H7 (cell line): ENCODE measurements at regions not wholly inside any gene's neighbourhood (a gene's known extent, or its start where the extent isn't known, plus 50 kb on each side); places are given as distances from the start of the nearest gene placed in this dataset.

Experiments
- DNase-seq: peaks from one replicate; pipeline ENCODE4 v3.0.0; 2012
- H3K27me3 ChIP-seq: 2 replicates; pipeline ENCODE4 v1.6.0; 2011; ENCODE audit warnings: mild to moderate bottlenecking, low read length; ENCODE audit not compliant: control insufficient read depth, insufficient read depth
- H3K36me3 ChIP-seq: replicated peaks from 2 replicates; pipeline ENCODE4 v1.5.1; 2011; ENCODE audit warnings: low read length; ENCODE audit not compliant: control insufficient read depth, insufficient read depth
- H3K4me3 ChIP-seq: 2 replicates; pipeline ENCODE4 v1.5.1; 2011; ENCODE audit warnings: low read depth, mild to moderate bottlenecking, control low read depth, low read length, moderate library complexity; ENCODE audit not compliant: insufficient read depth

DNA sequence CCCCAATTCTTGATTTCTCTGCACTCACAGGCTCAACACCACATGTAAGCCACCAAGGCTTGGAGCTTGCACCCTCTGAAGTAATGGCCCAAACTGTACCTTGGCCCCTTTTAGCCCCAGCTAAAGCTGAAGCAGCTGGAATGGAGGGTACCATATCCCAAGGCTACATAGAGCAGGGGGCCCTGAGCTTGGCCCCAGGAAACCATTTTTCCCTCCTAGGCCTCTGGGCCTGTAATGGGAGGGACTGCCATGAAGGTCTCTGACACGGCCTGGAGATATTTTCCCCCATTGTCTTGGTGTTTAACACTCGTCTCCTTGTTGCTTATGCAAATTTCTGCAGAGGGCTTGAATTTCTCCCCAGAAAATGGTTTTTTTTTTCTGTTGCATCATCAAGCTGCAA, 69.7 kb downstream of the SKA1 start:
- Histone ChIP-seq H3K36me3 (no peaks in the 10 kb centered on the region), H3K27me3 (no peaks in the 10 kb centered on the region), H3K4me3 (no peak overlapping the region)
- no peak for DNase-seq

DNA sequence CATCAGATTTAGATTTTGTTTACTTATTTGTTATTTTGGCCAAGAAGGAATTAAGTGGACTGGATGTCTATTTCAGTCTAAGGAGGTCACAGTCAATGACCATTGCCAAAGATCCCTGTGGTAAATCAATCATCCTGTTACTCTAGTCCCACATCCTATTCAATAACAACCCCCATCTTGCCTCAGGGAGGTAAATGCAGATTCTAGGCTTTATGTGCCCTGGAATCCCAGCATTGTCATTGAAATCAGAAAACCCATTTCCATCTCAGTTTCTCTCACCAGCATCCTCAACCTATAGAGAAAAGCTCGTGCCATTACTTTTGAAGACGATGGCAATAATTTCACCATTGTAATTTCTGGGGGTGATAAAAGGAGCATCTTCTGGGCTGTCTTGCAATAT, 71.8 kb downstream of the SKA1 start:
- H3K4me3 ChIP-seq, result no peak overlapping the region
- no peak for DNase-seq

DNA sequence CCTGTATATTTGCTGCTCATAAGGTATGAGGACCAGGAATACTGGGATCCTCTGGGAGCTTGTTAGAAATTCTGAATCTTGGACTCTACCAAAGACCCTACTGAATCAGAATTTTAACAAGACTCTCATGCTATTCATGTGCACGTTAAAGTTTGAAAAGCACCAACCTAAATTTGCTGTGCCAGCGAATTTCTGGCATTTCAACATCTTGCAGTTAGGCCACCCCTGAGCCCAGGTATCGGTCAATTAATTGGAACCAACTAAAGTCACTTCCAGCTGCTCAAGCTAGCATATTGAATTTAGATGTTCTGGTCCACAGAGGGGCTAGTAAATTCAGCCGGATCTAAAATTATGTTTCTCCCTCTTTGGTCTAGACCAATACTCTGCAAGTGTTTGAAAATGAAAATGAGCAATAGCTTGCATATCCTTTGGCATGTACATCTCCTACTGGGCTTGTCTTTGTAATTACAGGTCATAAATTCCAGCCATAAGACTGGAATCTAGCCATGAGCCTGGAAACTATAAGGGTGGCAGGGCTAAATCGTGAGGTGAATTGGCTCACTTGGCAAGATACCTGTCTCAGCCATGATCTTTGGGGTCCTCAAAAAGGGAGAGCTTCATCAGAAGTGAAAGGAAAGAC, 72.4 kb downstream of the SKA1 start:
- no peak overlapping the region for H3K4me3 ChIP-seq
- no peaks in the 10 kb centered on the region for H3K27me3 ChIP-seq
- DNase-seq, result no peak
- no peaks in the 10 kb centered on the region for H3K36me3 ChIP-seq

More for the DNA sequence above, 71.8 kb downstream of the SKA1 start:
- Histone ChIP-seq H3K27me3 (no peaks in the 10 kb centered on the region), H3K36me3 (no peaks in the 10 kb centered on the region)

DNA sequence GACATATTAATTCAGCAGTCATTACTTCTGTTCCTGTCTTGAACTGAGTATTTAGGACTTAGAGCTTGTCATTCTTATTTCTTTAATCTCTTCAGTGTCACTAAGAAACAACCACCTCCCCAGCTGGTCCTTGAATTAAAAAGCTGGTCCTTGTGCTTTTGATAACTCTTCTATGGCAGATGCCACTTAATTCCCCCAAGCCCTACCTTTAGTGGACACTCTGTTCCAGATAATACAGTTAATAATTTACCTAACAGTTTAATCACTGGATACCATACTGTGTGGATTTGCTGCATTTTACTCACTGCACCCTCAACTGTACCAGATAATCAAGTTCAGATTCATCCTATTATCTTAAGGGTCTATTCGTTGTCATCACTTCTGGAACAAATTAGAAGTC, 73.1 kb downstream of the SKA1 start:
- Histone ChIP-seq H3K4me3 (no peak overlapping the region), H3K36me3 (no peaks in the 10 kb centered on the region), H3K27me3 (no peaks in the 10 kb centered on the region)
- no peak for DNase-seq

DNA sequence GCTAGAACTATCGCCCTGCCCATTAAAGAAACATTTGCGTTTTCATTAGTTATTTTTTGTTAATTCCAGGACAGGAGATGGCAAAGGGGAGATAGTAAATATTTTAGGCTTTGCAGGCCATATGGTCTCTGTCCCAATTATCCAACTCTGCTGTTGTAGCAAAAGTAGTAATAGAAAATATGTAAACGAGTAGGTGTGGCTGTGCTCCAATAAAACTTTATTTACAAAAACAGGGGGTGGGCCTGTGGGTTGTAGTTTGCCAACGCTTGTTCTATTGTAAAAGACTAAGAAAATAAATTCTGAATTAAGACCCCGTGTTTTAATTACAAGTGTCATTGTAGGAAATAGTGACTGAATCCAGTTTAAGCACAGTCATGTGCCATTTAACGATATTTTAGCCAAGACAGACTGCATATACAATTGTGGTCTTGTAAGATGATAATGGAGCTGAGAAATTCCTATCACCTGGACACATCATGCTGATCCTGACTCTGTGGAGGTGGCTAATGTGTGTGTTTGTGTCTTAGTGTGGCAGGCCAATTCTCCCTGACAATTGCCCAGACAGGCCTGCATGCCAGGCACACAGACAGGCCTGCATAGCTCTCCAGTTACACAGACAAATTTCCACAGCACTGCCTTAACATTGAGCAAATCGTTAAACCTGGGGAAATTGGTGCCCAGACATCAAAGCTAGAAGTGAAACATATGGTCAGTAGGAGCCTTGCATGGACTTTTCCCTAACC, 76.4 kb downstream of the SKA1 start:
- Histone ChIP-seq H3K4me3 (no peak overlapping the region), H3K27me3 (no peaks in the 10 kb centered on the region), H3K36me3 (no peaks in the 10 kb centered on the region)
- no peak for DNase-seq

DNA sequence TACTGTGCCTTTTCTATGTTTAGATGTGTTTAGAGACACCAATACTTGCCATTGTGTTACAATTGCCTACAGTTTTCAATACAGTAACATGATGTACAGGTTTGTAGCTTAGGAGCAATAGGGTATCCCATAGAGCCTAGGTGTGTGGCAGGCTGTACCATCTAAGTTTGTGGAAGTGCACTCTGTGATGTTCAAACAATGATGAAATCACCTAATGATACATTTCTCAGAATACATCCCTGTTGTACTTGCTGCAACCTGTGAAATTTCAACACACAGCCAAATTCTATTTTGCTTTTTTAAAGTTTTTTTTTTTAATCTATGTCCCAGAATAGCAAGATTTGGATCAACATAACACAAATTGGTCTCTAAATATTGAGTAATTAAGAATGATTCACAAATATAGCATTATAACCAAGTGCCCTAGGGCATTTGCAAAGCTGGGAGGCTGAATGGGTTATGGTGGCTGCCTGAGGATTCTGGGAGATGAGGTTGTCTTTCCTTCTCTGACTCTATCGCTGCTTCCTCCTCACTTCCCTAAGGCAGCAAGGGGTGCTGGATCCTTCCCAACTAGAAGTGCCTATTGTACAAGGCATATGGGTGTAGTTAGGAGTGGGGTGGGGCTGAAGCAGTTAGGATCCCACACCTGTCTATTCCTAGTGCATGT, 78.3 kb downstream of the SKA1 start:
- DNase-seq, result no peak
- H3K27me3 ChIP-seq, result no peaks in the 10 kb centered on the region
- H3K36me3 ChIP-seq, result no peaks in the 10 kb centered on the region
- H3K4me3 ChIP-seq, result no peak overlapping the region

DNA sequence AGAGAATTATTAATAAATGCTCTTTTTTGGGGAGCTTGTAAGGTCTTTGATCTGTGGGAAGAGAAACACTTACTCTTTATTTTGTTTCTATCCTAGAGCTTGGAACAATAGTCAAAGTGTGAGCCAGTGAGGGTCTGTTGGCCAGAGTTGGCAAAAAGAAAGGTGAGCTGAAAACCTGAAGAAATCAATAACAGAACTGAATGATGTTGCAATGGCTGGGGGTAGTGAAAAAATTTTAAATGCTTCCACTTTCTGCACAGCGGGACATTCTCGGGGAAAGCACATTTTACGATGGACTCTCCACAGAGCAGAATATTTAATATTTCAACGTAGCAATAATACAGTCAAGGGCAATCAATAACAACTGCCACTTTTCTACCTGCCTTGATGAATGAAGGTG, 78.9 kb downstream of the SKA1 start:
- H3K4me3 ChIP-seq, result no peak overlapping the region
- DNase-seq, result no peak
- no peaks in the 10 kb centered on the region for H3K36me3 ChIP-seq
- H3K27me3 ChIP-seq, result no peaks in the 10 kb centered on the region

DNA sequence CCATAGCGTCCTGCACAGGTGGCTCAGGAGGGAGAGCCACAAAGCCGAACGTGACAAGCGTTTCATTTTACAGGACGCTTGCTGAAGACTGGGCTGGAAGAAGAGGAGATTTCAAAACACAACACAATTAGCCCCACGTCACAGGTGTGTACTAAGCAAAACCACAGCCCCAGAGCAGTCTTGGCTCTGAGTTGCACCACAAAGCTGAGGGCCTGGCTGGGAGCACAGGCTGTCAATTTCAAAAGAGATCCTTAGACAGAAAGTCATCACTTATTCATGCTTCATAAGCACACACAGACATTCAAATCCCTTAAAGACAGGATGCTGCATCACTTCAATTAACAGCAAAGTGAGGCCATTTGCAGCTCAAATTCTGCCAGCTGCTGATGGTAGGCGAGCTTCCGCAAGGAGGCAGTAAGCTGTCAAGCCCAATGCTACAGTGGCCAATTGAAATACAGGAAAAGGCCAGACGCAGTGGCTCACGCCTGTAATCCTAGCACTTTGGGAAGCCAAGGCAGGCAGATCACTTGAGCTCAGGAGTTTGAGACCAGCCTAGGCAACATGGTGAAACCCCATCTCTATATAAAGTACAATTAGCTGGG, 79.6 kb downstream of the SKA1 start:
- Histone ChIP-seq H3K4me3 (no peak overlapping the region), H3K36me3 (no peaks in the 10 kb centered on the region), H3K27me3 (no peaks in the 10 kb centered on the region)
- no peak for DNase-seq

DNA sequence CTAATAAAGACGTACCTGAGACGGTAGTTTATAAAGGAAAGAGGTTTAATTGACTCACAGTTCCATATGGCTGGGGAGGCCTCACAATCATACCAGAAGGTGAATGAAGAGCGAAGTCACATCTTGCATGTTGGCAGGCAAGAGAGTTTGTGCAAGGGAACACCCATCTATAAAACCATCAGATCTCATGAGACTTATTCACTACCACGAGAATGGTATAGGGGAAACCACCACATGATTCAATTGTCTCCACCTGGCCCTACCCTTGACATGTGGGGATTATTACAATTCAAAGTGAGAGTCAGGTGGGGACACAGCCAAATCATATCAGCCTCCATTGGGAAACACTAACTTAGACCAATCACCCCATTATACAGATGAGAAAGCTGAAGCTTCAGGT, 81.4 kb downstream of the SKA1 start:
- Histone ChIP-seq H3K36me3 (no peaks in the 10 kb centered on the region), H3K4me3 (no peak overlapping the region), H3K27me3 (no peaks in the 10 kb centered on the region)
- no peak for DNase-seq

DNA sequence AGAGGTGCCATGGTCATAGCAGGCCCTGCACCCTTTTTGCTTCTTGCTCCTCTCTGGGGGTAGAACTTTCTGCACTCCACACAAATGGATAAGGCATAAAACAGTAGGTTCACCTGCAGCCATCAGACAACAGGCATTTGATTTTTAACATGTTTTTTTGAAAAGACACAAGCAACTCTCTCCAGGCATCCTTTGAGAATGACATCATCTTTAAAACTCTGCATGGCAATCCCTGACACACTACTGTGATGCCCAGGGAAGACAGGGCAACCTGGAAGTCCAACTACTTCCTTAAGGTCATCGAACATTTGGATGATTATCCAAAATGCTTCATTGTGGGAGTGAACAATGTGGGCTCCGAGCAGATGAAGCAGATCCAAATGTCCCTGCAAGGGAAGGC, 82.8 kb downstream of the SKA1 start:
- Histone ChIP-seq H3K27me3 (no peaks in the 10 kb centered on the region), H3K4me3 (no peak overlapping the region)
- DNase-seq, result no peak

DNA sequence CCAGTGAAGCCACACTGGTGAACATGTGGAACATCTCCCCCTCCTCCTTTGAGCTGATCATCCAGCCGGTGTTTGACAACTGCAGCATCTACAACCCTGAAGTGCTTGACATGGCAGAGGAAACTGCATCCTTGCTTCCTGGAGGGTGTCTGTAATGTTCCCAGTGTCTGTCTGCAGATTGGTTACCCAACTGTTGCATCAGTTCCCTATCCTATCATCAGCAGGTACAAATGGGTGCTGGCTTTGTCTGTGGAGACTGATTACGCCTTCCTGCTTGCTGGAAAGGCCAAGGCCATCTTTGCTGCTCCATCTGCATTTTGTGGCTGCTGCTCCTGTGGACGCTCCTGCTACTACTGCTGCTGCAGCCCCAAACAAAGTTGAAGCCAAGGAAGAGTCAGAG, 83.5 kb downstream of the SKA1 start:
- H3K4me3 ChIP-seq, result no peak overlapping the region
- H3K27me3 ChIP-seq, result no peaks in the 10 kb centered on the region
- no peaks in the 10 kb centered on the region for H3K36me3 ChIP-seq
- DNase-seq, result no peak

More for the DNA sequence above, 82.8 kb downstream of the SKA1 start:
- no peaks in the 10 kb centered on the region for H3K36me3 ChIP-seq

DNA sequence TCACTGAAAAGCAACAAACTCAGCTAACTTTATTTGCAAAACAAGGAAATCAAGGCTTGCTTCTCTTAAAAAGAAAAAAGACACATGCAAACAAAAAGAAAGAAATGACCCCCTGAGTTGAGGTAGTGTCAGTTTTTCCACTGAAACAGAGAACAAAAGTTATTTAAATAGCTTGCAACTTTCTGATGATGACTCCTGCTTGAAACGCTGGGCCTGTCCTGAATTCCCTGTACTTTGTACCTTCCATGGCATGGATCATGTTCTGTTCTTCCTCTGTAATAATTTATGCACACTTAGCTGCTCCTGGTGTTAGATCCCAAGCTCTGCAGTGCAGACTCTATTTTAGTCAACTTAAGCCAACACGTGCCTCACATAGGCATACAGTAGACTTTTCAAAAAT, 84.0 kb downstream of the SKA1 start:
- no peak for DNase-seq
- H3K36me3 ChIP-seq, result no peaks in the 10 kb centered on the region
- no peak overlapping the region for H3K4me3 ChIP-seq
- H3K27me3 ChIP-seq, result no peaks in the 10 kb centered on the region

DNA sequence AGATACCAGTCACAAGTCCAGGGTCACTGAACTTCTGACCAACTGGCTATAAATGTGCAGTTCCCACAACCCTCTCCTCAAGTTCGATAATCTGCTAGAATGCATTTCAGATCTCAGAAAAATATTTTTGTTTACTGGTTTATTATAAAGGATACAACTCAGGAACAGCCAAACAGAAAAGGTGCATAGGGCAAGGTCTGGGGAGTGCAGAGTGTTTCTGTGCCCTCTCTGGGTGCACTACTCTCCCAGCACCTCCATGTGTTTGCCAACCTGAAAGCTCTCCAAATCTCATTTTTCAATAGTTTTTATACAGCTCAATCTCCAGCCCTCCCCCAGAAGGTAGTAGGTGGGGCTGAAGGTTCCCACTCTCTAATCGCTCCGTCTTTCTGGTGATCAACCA, 85.2 kb downstream of the SKA1 start:
- Histone ChIP-seq H3K27me3 (no peaks in the 10 kb centered on the region), H3K36me3 (no peaks in the 10 kb centered on the region), H3K4me3 (no peak overlapping the region)
- DNase-seq, result no peak

DNA sequence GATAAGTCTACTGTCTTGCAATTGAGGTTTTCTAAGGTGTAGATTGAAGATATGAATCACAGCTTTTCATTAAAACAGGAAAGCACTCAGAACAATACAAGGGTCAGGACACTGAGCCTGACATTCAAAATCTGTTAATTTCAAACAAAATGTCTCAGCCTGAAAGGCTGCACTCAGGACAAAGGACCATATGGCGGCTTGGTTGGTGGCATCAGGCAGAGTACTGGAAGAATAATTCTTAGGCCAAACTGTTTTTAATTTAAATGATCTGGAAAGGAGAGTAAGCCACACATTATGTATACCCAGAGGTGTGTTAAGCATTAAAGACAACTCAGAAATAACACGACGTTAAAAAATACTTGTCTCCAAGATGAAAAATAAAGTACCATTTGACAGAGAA, 85.9 kb downstream of the SKA1 start:
- H3K4me3 ChIP-seq, result no peak overlapping the region
- H3K27me3 ChIP-seq, result no peaks in the 10 kb centered on the region
- H3K36me3 ChIP-seq, result no peaks in the 10 kb centered on the region
- no peak for DNase-seq

DNA sequence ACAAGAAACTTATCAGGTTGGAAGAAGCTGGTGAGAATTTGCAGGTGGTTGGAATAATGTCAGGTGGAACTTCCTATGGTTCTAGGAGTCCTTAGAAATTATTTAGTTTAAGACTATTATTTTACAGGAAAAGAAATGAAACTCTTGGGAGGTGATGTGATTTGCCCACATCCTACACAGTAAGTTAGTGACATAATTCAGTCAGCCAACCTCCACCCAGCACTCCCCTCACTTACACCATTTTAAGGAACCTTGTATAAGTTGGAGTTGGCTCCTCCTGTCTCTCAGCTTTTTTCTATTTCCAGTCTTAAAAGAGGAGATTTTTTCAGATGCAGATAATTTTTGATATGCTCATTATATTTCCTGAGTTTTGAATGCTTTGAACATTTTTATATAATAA, 86.4 kb downstream of the SKA1 start:
- no peaks in the 10 kb centered on the region for H3K36me3 ChIP-seq
- DNase-seq, result no peak
- no peak overlapping the region for H3K4me3 ChIP-seq
- H3K27me3 ChIP-seq, result no peaks in the 10 kb centered on the region
